Activated T-cell treated with anti-CD3 and anti-CD28 coated beads, Interleukin-2, amount 50 U/mL, for 72 hours (primary cell): ENCODE measurements at regions not wholly inside any gene's neighbourhood (a gene's known extent, or its start where the extent isn't known, plus 50 kb on each side); places are given as distances from the start of the nearest gene placed in this dataset.

Experiments used
- ATAC-seq, 2 donors: fragments of 150-1000 bp; cut with Tn5 transposase; replicated peaks in 1 of 2; 2 replicates each; pipeline ENCODE4 v1.10.0; 2021; ENCODE audit warnings: moderate library complexity in 2 of 2, mild to moderate bottlenecking in 1 of 2
- DNase-seq, 2 donors: peaks; one replicate each; pipeline ENCODE4 v3.0.0; 2021 to 2022; ENCODE audit warnings: mixed read lengths in 1 of 2
- H3K27ac Mint-ChIP-seq: one replicate; pipeline ENCODE4 v1.8.0; 2022; ENCODE audit warnings: mild to moderate bottlenecking, moderate library complexity, mixed read lengths
- H3K27me3 Mint-ChIP-seq: one replicate; pipeline ENCODE4 v1.8.0; 2022; ENCODE audit warnings: low read depth, mixed read lengths
- H3K36me3 Mint-ChIP-seq, 2 donors: one replicate each; pipeline ENCODE4 v1.8.0; 2022; ENCODE audit warnings: mixed read lengths in 2 of 2, mild to moderate bottlenecking in 1 of 2; ENCODE audit not compliant: insufficient read depth in 2 of 2
- H3K4me1 Mint-ChIP-seq: one replicate; pipeline ENCODE4 v1.8.0; 2022; ENCODE audit warnings: low read depth, mixed read lengths
- H3K4me3 Mint-ChIP-seq, 2 donors: one replicate each; pipeline ENCODE4 v1.8.0; 2022; ENCODE audit warnings: mild to moderate bottlenecking in 2 of 2, mixed read lengths in 2 of 2, moderate library complexity in 2 of 2
- H3K9me3 Mint-ChIP-seq, 2 donors: one replicate each; pipeline ENCODE4 v1.8.0; 2022; ENCODE audit warnings: mixed read lengths in 2 of 2

- DNase-seq, result no peak
- no peak for ATAC-seq
- H3K4me3 Mint-ChIP-seq, result no peak overlapping the region
- H3K4me1 Mint-ChIP-seq, result no peaks in the 10 kb centered on the region
- no peak overlapping the region for H3K27ac Mint-ChIP-seq
- H3K9me3 Mint-ChIP-seq, result peaks cover 0 to 2% of the 10 kb centered on the region in 2 donors
- no peaks in the 10 kb centered on the region for H3K27me3 Mint-ChIP-seq
- no peaks in the 10 kb centered on the region for H3K36me3 Mint-ChIP-seq
These were observed 1016.1 kb downstream of the KCNT2 start for GRCh38 chr1:195591917-195592672.

- no peak for ATAC-seq
- no peak overlapping the region for H3K27ac Mint-ChIP-seq
These were observed 1017.6 kb downstream of the KCNT2 start for GRCh38 chr1:195590649-195591048.

GRCh38 chr1:195584870-195585624, 1023.2 kb downstream of the KCNT2 start:
- DNase-seq (no peak), ATAC-seq (no peak)
- Mint-ChIP-seq H3K27me3 (no peaks in the 10 kb centered on the region), H3K9me3 (peaks cover 2 to 7% of the 10 kb centered on the region in 2 donors), H3K36me3 (no peaks in the 10 kb centered on the region), H3K4me3 (no peak overlapping the region), H3K4me1 (no peaks in the 10 kb centered on the region), H3K27ac (no peak overlapping the region)

More at GRCh38 chr1:195590649-195591048, 1017.6 kb downstream of the KCNT2 start:
- DNase-seq, result no peak
- Mint-ChIP-seq H3K4me1 (no peaks in the 10 kb centered on the region), H3K36me3 (no peaks in the 10 kb centered on the region), H3K4me3 (no peak overlapping the region), H3K27me3 (no peaks in the 10 kb centered on the region), H3K9me3 (peaks cover 2 to 6% of the 10 kb centered on the region in 2 donors)

- no peaks in the 10 kb centered on the region for H3K4me1 Mint-ChIP-seq
- no peaks in the 10 kb centered on the region for H3K36me3 Mint-ChIP-seq
- no peak for ATAC-seq
- no peak overlapping the region for H3K4me3 Mint-ChIP-seq
- H3K27ac Mint-ChIP-seq, result no peak overlapping the region
- DNase-seq, result no peak
- H3K9me3 Mint-ChIP-seq, result peaks cover 2 to 8% of the 10 kb centered on the region in 2 donors
- H3K27me3 Mint-ChIP-seq, result no peaks in the 10 kb centered on the region
These were observed 1027.3 kb downstream of the KCNT2 start for GRCh38 chr1:195580988-195581387.

GRCh38 chr1:195577748-195578147, 1030.5 kb downstream of the KCNT2 start:
- no peaks in the 10 kb centered on the region for H3K4me1 Mint-ChIP-seq
- H3K27me3 Mint-ChIP-seq, result no peaks in the 10 kb centered on the region

GRCh38 chr1:195576641-195577040, 1031.6 kb downstream of the KCNT2 start:
- H3K36me3 Mint-ChIP-seq, result peaks cover 0 to 1% of the 10 kb centered on the region in 2 donors

More at GRCh38 chr1:195577748-195578147, 1030.5 kb downstream of the KCNT2 start:
- no peak overlapping the region for H3K4me3 Mint-ChIP-seq
- H3K36me3 Mint-ChIP-seq, result peaks cover 0 to 1% of the 10 kb centered on the region in 2 donors
- DNase-seq (no peak), ATAC-seq (no peak)
- H3K9me3 Mint-ChIP-seq, result peaks cover 3 to 4% of the 10 kb centered on the region in 2 donors
- H3K27ac Mint-ChIP-seq, result no peak overlapping the region

GRCh38 chr1:195574511-195574910, 1033.7 kb downstream of the KCNT2 start:
- Mint-ChIP-seq H3K9me3 (peaks cover 3 to 4% of the 10 kb centered on the region in 2 donors), H3K4me3 (no peak overlapping the region), H3K27me3 (no peaks in the 10 kb centered on the region), H3K4me1 (no peaks in the 10 kb centered on the region), H3K27ac (no peak overlapping the region), H3K36me3 (peaks cover 0 to 1% of the 10 kb centered on the region in 2 donors)
- no peak for ATAC-seq
- no peak for DNase-seq

More at GRCh38 chr1:195576641-195577040, 1031.6 kb downstream of the KCNT2 start:
- H3K27ac Mint-ChIP-seq, result no peak overlapping the region
- ATAC-seq, result no peak
- DNase-seq, result no peak
- no peak overlapping the region for H3K4me3 Mint-ChIP-seq
- H3K9me3 Mint-ChIP-seq, result peaks cover 3 to 4% of the 10 kb centered on the region in 2 donors
- no peaks in the 10 kb centered on the region for H3K27me3 Mint-ChIP-seq
- no peaks in the 10 kb centered on the region for H3K4me1 Mint-ChIP-seq

- H3K27me3 Mint-ChIP-seq, result no peaks in the 10 kb centered on the region
- H3K36me3 Mint-ChIP-seq, result peaks cover 0 to 1% of the 10 kb centered on the region in 2 donors
- peaks cover 1 to 2% of the 10 kb centered on the region in 2 donors for H3K9me3 Mint-ChIP-seq
- H3K4me1 Mint-ChIP-seq, result no peaks in the 10 kb centered on the region
- DNase-seq (no peak), ATAC-seq (no peak)
- H3K4me3 Mint-ChIP-seq, result no peak overlapping the region
- H3K27ac Mint-ChIP-seq, result no peak overlapping the region
These were observed 1038.3 kb downstream of the KCNT2 start for GRCh38 chr1:195569934-195570333.

GRCh38 chr1:195568389-195568788, 1039.9 kb downstream of the KCNT2 start:
- Mint-ChIP-seq H3K27ac (no peak overlapping the region), H3K27me3 (no peaks in the 10 kb centered on the region), H3K9me3 (peaks cover 0 to 2% of the 10 kb centered on the region in 2 donors), H3K4me1 (no peaks in the 10 kb centered on the region), H3K4me3 (no peak overlapping the region), H3K36me3 (no peaks in the 10 kb centered on the region)
- ATAC-seq (no peak), DNase-seq (no peak)

GRCh38 chr1:195562074-195562473, 1046.2 kb downstream of the KCNT2 start:
- peaks cover 0 to 2% of the 10 kb centered on the region in 2 donors for H3K9me3 Mint-ChIP-seq
- no peaks in the 10 kb centered on the region for H3K36me3 Mint-ChIP-seq
- no peaks in the 10 kb centered on the region for H3K27me3 Mint-ChIP-seq
- ATAC-seq (no peak), DNase-seq (no peak)
- H3K4me3 Mint-ChIP-seq, result no peak overlapping the region
- no peak overlapping the region for H3K27ac Mint-ChIP-seq
- no peaks in the 10 kb centered on the region for H3K4me1 Mint-ChIP-seq

- Mint-ChIP-seq H3K4me1 (no peaks in the 10 kb centered on the region), H3K27ac (no peak overlapping the region), H3K27me3 (no peaks in the 10 kb centered on the region), H3K9me3 (peaks cover 0 to 1% of the 10 kb centered on the region in 2 donors), H3K4me3 (no peak overlapping the region), H3K36me3 (no peaks in the 10 kb centered on the region)
- no peak for ATAC-seq
- DNase-seq, result no peak
These were observed 1058.0 kb downstream of the KCNT2 start for GRCh38 chr1:195550071-195550862.

- no peak overlapping the region for H3K4me3 Mint-ChIP-seq
- ATAC-seq (no peak), DNase-seq (no peak)
- no peaks in the 10 kb centered on the region for H3K36me3 Mint-ChIP-seq
- no peak overlapping the region for H3K27ac Mint-ChIP-seq
- H3K27me3 Mint-ChIP-seq, result no peaks in the 10 kb centered on the region
- no peaks in the 10 kb centered on the region for H3K4me1 Mint-ChIP-seq
- peaks cover 6 to 8% of the 10 kb centered on the region in 2 donors for H3K9me3 Mint-ChIP-seq
These were observed 1077.3 kb downstream of the KCNT2 start for GRCh38 chr1:195530961-195531360.

- Mint-ChIP-seq H3K27me3 (no peaks in the 10 kb centered on the region), H3K27ac (no peak overlapping the region), H3K9me3 (peaks cover 6 to 8% of the 10 kb centered on the region in 2 donors), H3K36me3 (no peaks in the 10 kb centered on the region), H3K4me1 (no peaks in the 10 kb centered on the region), H3K4me3 (no peak overlapping the region)
- ATAC-seq, result no peak
- no peak for DNase-seq
These were observed 1078.4 kb downstream of the KCNT2 start for GRCh38 chr1:195529881-195530280.
